Skeletal muscle satellite cell (primary cell): ENCODE measurements at regions not wholly inside any gene's neighbourhood (a gene's known extent, or its start where the extent isn't known, plus 50 kb on each side); places are given as distances from the start of the nearest gene placed in this dataset.

Source experiments
- H3K27me3 ChIP-seq: 2 replicates; pipeline ENCODE4 v1.7.0; 2013; ENCODE audit warnings: low read length; ENCODE audit not compliant: control insufficient read depth, insufficient read depth
- H3K36me3 ChIP-seq: 2 replicates; pipeline ENCODE4 v1.7.0; 2013; ENCODE audit warnings: mild to moderate bottlenecking, control low read depth, low read length; ENCODE audit not compliant: insufficient read depth
- H3K4me1 ChIP-seq: 2 replicates; pipeline ENCODE4 v1.7.0; 2013; ENCODE audit warnings: low read length; ENCODE audit not compliant: control insufficient read depth, insufficient read depth
- H3K4me2 ChIP-seq: 2 replicates; pipeline ENCODE4 v1.7.0; 2013; ENCODE audit warnings: mild to moderate bottlenecking, low read length
- H3K4me3 ChIP-seq: 2 replicates; pipeline ENCODE4 v1.7.0; 2013; ENCODE audit warnings: low read length
- H3K9ac ChIP-seq: 2 replicates; pipeline ENCODE4 v1.7.0; 2013; ENCODE audit warnings: mild to moderate bottlenecking, low read depth, low read length, moderate library complexity
- H3K9me3 ChIP-seq: replicated peaks from 2 replicates; pipeline ENCODE4 v1.7.0; 2013; ENCODE audit warnings: mild to moderate bottlenecking, control low read depth, low read length

DNA sequence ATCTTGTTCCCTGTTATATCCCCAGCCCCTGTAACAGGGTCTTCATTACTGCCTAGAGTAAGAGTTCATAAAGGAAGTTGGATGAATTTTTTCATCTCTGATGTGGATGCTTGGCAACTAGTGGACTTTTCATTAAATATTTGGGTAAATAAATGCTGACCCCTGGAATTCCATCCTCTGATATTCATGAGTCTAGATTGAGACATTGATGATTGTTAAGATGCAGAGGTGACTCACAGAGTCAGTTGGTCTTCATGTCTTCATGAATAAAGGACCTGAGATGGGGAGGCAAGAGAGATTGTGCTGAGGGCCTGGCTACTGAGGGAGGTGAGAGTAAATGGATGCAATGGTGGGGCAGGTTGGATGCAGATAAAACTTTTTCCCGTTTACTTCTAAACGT lies 132.7 kb upstream of the NT5C1B start:
- no peaks in the 10 kb centered on the region for H3K27me3 ChIP-seq
- peaks cover 35% of the 10 kb centered on the region for H3K4me1 ChIP-seq
- no peak overlapping the region for H3K4me3 ChIP-seq
- no peaks in the 10 kb centered on the region for H3K9me3 ChIP-seq
- no peak overlapping the region for H3K4me2 ChIP-seq
- H3K36me3 ChIP-seq: no peaks in the 10 kb centered on the region
- H3K9ac ChIP-seq: no peak overlapping the region

DNA sequence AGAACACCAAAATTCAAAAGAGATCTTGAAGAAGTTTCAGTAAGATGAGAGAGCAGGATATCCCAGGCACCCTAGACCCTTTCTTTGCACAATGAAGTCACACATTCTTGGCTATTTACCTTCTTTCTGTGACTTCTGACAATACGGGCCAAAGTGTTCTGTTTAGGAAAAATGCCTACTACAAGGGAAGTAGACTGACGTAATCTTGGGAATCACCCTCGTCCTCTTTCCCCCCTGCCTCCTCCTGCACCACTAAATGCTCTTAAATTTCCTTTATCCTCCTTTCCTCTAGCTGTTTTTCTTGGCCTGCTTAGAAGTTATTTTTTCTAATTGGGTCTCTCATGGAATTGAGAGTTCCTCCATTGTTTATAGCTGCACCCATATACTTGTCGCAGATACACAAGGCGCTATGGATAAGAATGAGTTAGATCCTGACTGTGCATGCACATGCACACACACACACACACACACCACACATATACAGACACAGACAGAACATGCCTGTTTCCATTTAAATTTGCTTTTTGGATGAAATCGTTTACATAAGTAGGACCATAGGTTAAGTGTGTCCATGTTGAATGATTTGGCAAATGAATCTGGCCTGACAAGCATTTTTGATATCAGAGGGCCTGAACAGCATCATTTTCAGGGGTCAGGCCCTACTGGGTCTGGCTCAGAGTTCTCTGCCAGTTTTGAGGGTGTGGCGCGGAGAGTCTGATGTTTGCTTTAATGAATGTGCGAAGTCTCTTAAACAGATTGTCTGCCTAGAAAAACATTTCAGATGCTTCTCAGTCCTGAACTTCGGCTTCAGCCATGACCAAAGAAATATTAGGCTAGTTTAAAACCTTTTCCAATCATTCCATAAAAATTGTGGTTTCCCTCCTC lies 131.9 kb upstream of the NT5C1B start:
- Histone ChIP-seq H3K9ac (no peak overlapping the region), H3K4me2 (no peak overlapping the region), H3K4me1 (peaks cover 35% of the 10 kb centered on the region), H3K36me3 (no peaks in the 10 kb centered on the region), H3K9me3 (no peaks in the 10 kb centered on the region), H3K27me3 (no peaks in the 10 kb centered on the region), H3K4me3 (no peak overlapping the region)

DNA sequence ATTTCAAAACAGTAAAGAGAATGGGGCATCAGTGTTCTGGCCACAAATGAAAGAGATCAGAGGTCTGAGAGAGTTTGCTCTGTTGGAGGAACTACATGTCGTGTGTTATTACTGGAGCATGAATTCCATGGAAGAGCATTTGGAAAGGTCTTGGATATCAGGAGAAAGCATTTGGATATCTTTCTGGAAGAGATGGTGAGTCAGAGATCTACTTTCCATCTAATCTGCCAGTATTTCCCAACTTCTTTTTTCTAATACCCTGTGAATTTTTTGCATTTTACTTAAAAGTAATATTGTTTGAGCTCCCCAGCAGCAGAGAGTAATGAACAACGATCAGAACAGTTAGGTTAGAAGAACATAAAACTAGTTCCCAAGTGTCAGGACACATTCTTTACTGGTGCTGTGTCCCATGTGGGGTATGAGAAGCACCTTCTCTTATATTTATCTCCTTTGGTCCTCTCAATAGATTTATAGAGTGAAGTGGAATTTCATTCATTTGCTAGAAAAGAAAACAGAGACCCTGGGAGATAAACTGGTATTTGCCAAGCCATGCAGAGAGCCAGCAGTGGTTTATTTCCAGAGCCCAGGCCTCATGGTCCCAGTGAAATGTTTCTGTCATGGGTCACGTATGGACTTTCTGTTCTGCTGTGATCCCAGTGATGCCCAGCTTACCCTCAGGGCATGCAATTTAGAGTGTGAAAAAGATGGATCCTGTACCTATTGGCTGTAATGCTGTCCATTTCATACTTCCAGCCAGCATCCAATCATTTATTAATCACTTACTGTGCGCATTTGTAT lies 130.8 kb upstream of the NT5C1B start:
- H3K36me3 ChIP-seq: no peaks in the 10 kb centered on the region
- no peak overlapping the region for H3K4me3 ChIP-seq

DNA sequence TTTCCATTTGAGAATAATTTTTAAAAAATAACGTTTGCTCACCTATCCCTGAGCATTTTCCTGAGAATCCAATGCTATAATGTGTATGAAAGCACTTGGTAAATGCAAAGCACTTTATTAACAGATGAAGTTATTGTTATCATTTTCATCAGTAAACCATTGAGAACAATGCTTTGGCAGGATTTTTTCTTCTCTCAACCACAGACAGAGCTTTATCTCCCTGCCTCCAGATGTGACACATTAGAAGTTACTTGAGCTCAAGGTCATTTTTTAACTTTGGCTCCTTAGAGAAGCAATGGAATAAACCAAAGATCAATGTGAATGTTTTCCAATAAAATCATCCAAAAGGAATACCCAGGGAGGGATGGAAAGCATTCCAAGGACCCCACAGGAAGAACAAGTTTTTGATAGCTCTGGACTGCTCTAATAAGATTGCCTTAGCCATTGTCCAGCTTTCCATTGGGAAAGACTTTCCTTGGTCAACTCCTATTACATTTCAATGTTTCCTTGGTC lies 118.9 kb upstream of the NT5C1B start:
- Histone ChIP-seq H3K4me2 (no peak overlapping the region), H3K36me3 (no peaks in the 10 kb centered on the region), H3K9me3 (peaks cover 3% of the 10 kb centered on the region), H3K4me1 (peaks cover 2% of the 10 kb centered on the region), H3K27me3 (no peaks in the 10 kb centered on the region), H3K4me3 (no peak overlapping the region), H3K9ac (no peak overlapping the region)

More for the DNA sequence above, 130.8 kb upstream of the NT5C1B start:
- H3K9me3 ChIP-seq: no peaks in the 10 kb centered on the region
- no peak overlapping the region for H3K9ac ChIP-seq
- H3K27me3 ChIP-seq: no peaks in the 10 kb centered on the region
- H3K4me1 ChIP-seq: peaks cover 35% of the 10 kb centered on the region
- H3K4me2 ChIP-seq: no peak overlapping the region

DNA sequence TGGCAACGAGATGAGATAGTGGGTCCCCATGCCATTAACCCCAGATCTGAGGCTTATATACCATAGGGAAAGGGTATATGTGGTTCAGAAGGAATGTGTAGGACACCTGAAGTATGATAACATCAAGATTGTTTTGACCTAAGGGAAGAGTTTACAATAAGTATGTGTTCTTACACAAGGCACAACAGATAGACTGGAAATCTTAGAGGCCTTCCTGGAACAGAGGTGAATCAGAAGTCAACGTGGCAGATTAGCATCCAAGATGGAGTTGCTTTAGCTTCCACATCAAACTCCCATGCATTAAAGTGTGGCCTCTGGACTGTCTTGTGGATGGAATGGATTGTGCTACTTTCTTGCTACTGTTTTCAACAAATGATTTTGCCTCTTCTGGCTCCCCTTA lies 116.6 kb upstream of the NT5C1B start:
- Histone ChIP-seq H3K4me1 (peaks cover 15% of the 10 kb centered on the region), H3K36me3 (no peaks in the 10 kb centered on the region), H3K9ac (no peak overlapping the region), H3K27me3 (no peaks in the 10 kb centered on the region), H3K4me3 (no peak overlapping the region), H3K9me3 (no peaks in the 10 kb centered on the region), H3K4me2 (no peak overlapping the region)

DNA sequence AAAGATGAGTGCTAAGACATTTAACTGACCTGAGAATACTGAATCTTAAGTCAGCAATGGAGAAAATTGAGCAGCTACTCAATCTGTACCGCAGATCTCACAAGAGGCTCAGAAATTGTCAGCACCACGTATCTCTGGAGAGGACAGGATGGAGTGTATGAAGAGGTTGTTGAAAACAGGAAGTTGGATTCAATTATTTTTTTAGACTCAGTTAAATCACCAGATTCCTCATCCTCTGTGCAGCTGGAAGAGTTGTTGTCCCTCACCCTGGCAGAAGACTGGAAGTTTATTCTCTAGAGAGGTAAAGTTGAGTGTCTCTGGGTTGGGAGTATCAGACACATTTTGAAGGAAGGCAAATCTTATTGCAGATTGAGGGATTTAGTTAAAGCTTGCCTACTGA lies 114.9 kb upstream of the NT5C1B start:
- Histone ChIP-seq H3K4me1 (peaks cover 14% of the 10 kb centered on the region), H3K9ac (no peak overlapping the region), H3K36me3 (no peaks in the 10 kb centered on the region), H3K4me2 (no peak overlapping the region), H3K9me3 (no peaks in the 10 kb centered on the region), H3K4me3 (no peak overlapping the region), H3K27me3 (no peaks in the 10 kb centered on the region)

DNA sequence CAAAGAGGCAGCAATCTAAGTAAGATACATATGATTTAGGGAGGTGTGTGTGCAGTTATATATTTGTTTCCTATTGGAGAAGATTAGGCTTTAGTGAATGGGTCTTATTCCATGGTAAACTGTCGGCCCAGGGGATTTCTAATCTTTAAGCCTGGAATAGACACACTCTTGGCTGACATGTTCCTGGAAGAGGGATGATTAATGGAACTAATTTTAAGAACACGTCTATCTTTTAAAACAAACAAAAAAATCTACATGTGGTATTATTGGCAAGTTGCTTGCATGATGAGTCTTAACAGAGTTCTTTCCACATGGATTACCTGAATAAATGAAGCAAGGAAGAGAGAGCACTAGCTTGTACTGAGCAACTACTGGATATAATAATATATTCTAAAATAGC lies 114.2 kb upstream of the NT5C1B start:
- Histone ChIP-seq H3K4me1 (peaks cover 14% of the 10 kb centered on the region), H3K4me2 (no peak overlapping the region), H3K9me3 (no peaks in the 10 kb centered on the region), H3K9ac (no peak overlapping the region), H3K4me3 (no peak overlapping the region), H3K27me3 (no peaks in the 10 kb centered on the region), H3K36me3 (no peaks in the 10 kb centered on the region)

DNA sequence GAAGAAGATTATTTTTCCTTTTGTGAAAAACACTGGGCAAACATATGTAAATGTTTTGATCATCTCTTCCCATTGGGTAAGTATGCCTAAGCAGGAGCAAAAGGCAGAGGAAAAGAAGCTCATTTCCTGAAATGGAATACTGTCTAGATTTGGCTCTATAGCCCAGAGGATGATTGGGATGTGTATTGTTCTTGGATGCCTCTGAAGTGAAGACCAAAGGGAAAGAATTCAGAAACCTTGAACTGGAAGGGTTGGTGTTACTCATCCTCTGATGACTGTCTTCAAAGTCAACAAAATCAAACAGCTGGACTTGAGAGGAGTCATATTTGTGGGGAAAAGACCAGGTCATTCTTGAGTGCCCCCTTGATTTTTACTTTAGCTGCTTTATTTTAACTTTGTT lies 112.6 kb upstream of the NT5C1B start:
- Histone ChIP-seq H3K36me3 (no peaks in the 10 kb centered on the region), H3K4me1 (peaks cover 14% of the 10 kb centered on the region), H3K4me2 (peak overlapping the region; percentile 19), H3K4me3 (no peak overlapping the region), H3K27me3 (no peaks in the 10 kb centered on the region), H3K9ac (no peak overlapping the region), H3K9me3 (no peaks in the 10 kb centered on the region)

DNA sequence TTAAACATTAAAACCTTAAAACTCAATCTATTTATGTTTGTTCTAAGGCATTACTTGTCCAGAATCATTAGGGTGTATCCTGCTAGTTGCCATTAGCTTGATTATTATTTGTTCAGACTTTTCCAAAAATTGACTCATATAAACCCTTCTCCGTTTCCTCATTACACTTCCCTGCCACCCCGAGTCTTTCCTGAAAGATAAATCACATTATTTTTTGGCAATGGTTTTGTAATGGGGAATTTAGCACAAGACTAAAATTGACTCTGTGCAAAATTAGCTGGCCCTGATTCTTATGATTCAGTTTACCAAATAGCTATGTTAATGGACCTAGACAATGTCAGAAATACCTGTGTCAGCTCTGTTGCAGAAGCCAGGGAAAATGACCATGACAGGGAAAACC lies 112.2 kb upstream of the NT5C1B start:
- H3K9me3 ChIP-seq: no peaks in the 10 kb centered on the region
- H3K4me2 ChIP-seq: peak overlapping the region; percentile 19
- peaks cover 14% of the 10 kb centered on the region for H3K4me1 ChIP-seq
- H3K36me3 ChIP-seq: no peaks in the 10 kb centered on the region
- no peaks in the 10 kb centered on the region for H3K27me3 ChIP-seq
- no peak overlapping the region for H3K9ac ChIP-seq
- no peak overlapping the region for H3K4me3 ChIP-seq

DNA sequence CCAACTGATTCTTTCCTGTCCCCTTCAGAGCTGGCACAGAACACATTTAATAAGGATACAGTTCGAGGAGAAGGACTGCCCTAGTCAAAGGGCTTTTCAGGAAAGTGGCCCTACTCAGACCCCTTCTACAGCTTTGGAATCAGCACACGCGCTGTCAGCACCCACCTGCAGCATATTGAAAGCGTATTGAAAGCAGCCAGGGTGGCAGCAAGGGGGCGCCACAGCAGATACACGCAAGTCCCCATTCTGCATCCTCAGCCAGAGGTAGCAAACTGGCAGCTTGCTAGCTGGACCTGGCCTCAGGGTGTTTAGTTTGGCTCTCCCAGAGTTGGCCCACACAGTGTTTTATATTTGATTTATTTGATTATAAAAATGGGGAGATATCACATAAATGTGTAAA lies 101.0 kb upstream of the NT5C1B start:
- Histone ChIP-seq H3K9ac (no peak overlapping the region), H3K36me3 (no peaks in the 10 kb centered on the region), H3K4me2 (no peak overlapping the region), H3K9me3 (no peaks in the 10 kb centered on the region), H3K4me3 (no peak overlapping the region), H3K4me1 (no peaks in the 10 kb centered on the region), H3K27me3 (no peaks in the 10 kb centered on the region)

DNA sequence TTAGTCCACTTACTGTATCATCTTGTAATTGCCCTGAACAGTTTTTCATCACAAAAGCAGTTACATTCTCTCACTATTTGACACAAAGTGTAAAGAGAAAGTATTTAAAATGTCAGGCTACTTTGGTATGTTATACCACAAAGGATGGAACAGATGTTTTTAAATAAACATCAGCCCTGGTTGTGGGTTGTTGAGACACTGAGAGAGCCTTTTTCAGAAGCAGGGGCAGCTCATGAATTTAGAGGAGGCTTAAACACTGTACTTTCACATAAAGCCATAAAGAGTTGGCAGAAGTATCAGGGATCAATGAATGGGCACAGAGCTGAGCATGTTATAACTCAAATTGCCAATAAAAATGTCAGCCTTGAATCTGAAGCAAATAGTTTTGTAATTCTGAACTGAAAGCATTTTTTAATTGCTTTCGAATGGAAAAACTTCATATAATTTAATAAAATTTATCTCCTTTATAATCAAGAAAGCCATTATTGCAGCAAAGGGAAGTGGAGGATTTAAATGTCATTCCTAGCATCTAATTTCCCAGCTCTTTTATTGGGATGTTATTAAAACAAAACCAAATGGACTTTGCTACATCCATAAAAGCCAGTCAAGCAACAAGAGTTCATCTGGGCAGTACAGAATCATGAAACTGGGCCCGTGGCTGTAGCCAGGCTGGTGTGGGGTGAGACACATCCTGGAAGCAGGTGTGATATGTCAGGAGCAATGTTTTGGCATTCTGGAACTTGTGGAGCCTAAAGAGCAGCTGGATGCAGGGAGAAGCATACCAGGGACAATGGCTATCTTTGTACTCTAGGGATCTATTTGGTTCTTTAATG lies 95.1 kb upstream of the NT5C1B start:
- H3K9me3 ChIP-seq: no peaks in the 10 kb centered on the region
- no peaks in the 10 kb centered on the region for H3K36me3 ChIP-seq
- H3K4me3 ChIP-seq: no peak overlapping the region
- H3K4me2 ChIP-seq: peak overlapping the region; percentile 1
- H3K4me1 ChIP-seq: no peaks in the 10 kb centered on the region
- H3K27me3 ChIP-seq: no peaks in the 10 kb centered on the region
- H3K9ac ChIP-seq: no peak overlapping the region
